Astrocyte (in vitro differentiated cells and primary cell): ENCODE measurements at regions not wholly inside any gene's neighbourhood (a gene's known extent, or its start where the extent isn't known, plus 50 kb on each side); places are given as distances from the start of the nearest gene placed in this dataset.

Source experiments
- DNase-seq: peaks from one replicate; pipeline ENCODE4 v3.0.0-alpha.2; 2010; ENCODE audit warnings: low read depth
- FAIRE-seq: peaks from 2 replicates; lab custom pipeline; 2011; peaks lifted over from hg19 to GRCh38; lab: Jason Lieb, UNC
- H2AFZ ChIP-seq: 2 replicates; pipeline ENCODE4 v1.6.0; 2012; ENCODE audit warnings: low read depth, low read length, inconsistent platforms
- H3K27ac ChIP-seq: 2 replicates; pipeline ENCODE4 v1.5.1; 2011; ENCODE audit warnings: low read depth, low read length, inconsistent platforms
- H3K27me3 ChIP-seq: 2 replicates; pipeline ENCODE4 v1.6.0; 2011; ENCODE audit warnings: low read length, inconsistent platforms; ENCODE audit not compliant: insufficient read depth
- H3K36me3 ChIP-seq: 2 replicates; pipeline ENCODE4 v1.5.1; 2011; ENCODE audit warnings: low read length, inconsistent platforms; ENCODE audit not compliant: insufficient read depth
- H3K4me1 ChIP-seq: 2 replicates; pipeline ENCODE4 v1.5.1; 2011; ENCODE audit warnings: low read length, inconsistent platforms; ENCODE audit not compliant: insufficient read depth
- H3K4me2 ChIP-seq: 2 replicates; pipeline ENCODE4 v1.6.0; 2012; ENCODE audit warnings: low read length, inconsistent platforms
- H3K4me3 ChIP-seq: 2 replicates; pipeline ENCODE4 v1.5.1; 2011; ENCODE audit warnings: low read depth, mild to moderate bottlenecking, low read length, inconsistent platforms; ENCODE audit not compliant: insufficient read depth
- H3K79me2 ChIP-seq: 2 replicates; pipeline ENCODE4 v1.6.0; 2012; ENCODE audit warnings: mild to moderate bottlenecking, low read length, inconsistent platforms; ENCODE audit not compliant: insufficient read depth
- H3K9ac ChIP-seq: 2 replicates; pipeline ENCODE4 v1.6.0; 2012; ENCODE audit warnings: mild to moderate bottlenecking, low read length, inconsistent platforms
- H3K9me3 ChIP-seq: 2 replicates; pipeline ENCODE4 v1.5.1; 2012; ENCODE audit warnings: low read depth, mild to moderate bottlenecking, low read length, inconsistent platforms; ENCODE audit not compliant: insufficient read depth
- H4K20me1 ChIP-seq: 2 replicates; pipeline ENCODE4 v1.6.0; 2012; ENCODE audit warnings: low read length, inconsistent platforms; ENCODE audit not compliant: insufficient read depth
- H3K27ac Mint-ChIP-seq: one replicate; pipeline ENCODE4 v1.8.0; 2021; ENCODE audit warnings: mild to moderate bottlenecking, mixed read lengths; ENCODE audit not compliant: unreplicated experiment
- H3K27me3 Mint-ChIP-seq: one replicate; pipeline ENCODE4 v1.8.0; 2021; ENCODE audit warnings: low read depth, mixed read lengths; ENCODE audit not compliant: unreplicated experiment
- H3K36me3 Mint-ChIP-seq: one replicate; pipeline ENCODE4 v1.8.0; 2021; ENCODE audit warnings: low read depth, mixed read lengths; ENCODE audit not compliant: unreplicated experiment
- H3K4me1 Mint-ChIP-seq: one replicate; pipeline ENCODE4 v1.8.0; 2021; ENCODE audit warnings: low read depth, mixed read lengths; ENCODE audit not compliant: unreplicated experiment
- H3K4me3 Mint-ChIP-seq: one replicate; pipeline ENCODE4 v1.8.0; 2021; ENCODE audit warnings: mild to moderate bottlenecking, moderate library complexity, mixed read lengths; ENCODE audit not compliant: unreplicated experiment
- H3K9me3 Mint-ChIP-seq: one replicate; pipeline ENCODE4 v1.8.0; 2021; ENCODE audit warnings: mild to moderate bottlenecking, mixed read lengths; ENCODE audit not compliant: unreplicated experiment
- EZH2 ChIP-seq: IDR thresholded peaks from 2 replicates; pipeline ENCODE4 v1.6.1; 2012; ENCODE audit warnings: mild to moderate bottlenecking, low read length, inconsistent platforms; ENCODE audit not compliant: insufficient read depth
- TF ChIP-seq, protein P1 (sequence below): IDR thresholded peaks from 2 replicates; pipeline ENCODE4 v1.5.1; 2011; ENCODE audit warnings: low read depth, mild to moderate bottlenecking, inconsistent platforms, low read length, moderate library complexity; ENCODE audit not compliant: insufficient read depth

DNA sequence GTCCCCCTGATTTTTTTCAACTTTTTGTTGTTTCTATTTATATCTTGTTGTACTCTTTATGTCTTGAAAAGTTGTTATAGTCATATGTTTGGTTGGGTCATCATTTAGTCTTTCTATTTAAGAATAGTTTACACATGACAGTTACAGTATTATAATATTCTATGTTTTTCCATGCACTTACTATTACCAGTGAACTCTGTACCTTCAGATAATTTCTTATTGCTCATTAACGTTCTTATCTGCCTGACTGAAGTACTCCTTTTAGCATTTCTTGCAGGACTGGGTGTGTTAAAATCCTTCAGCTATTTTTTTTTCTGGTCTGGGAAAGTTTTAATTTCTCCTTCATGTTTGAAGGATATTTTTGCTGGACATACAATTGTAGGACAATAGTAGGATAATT, 157.7 kb upstream of the DIPK2B start:
- no peak overlapping the region for H2AFZ ChIP-seq
- no peaks in the 10 kb centered on the region for H3K4me1 ChIP-seq
- Mint-ChIP-seq H3K4me3 (no peak overlapping the region), H3K36me3 (no peaks in the 10 kb centered on the region), H3K4me1 (no peaks in the 10 kb centered on the region), H3K27me3 (no peaks in the 10 kb centered on the region), H3K9me3 (peaks cover 1% of the 10 kb centered on the region), H3K27ac (no peak overlapping the region)
- H3K4me2 ChIP-seq, result no peak overlapping the region
- TF ChIP-seq, protein P1, sequence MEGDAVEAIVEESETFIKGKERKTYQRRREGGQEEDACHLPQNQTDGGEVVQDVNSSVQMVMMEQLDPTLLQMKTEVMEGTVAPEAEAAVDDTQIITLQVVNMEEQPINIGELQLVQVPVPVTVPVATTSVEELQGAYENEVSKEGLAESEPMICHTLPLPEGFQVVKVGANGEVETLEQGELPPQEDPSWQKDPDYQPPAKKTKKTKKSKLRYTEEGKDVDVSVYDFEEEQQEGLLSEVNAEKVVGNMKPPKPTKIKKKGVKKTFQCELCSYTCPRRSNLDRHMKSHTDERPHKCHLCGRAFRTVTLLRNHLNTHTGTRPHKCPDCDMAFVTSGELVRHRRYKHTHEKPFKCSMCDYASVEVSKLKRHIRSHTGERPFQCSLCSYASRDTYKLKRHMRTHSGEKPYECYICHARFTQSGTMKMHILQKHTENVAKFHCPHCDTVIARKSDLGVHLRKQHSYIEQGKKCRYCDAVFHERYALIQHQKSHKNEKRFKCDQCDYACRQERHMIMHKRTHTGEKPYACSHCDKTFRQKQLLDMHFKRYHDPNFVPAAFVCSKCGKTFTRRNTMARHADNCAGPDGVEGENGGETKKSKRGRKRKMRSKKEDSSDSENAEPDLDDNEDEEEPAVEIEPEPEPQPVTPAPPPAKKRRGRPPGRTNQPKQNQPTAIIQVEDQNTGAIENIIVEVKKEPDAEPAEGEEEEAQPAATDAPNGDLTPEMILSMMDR, result no peak
- TF ChIP-seq EZH2, result no peak
- no peak for FAIRE-seq
- no peak for DNase-seq
- no peaks in the 10 kb centered on the region for H3K27me3 ChIP-seq
- H3K4me3 ChIP-seq, result no peak overlapping the region
- H3K9me3 ChIP-seq, result no peaks in the 10 kb centered on the region
- H3K79me2 ChIP-seq, result no peaks in the 10 kb centered on the region
- H4K20me1 ChIP-seq, result no peaks in the 10 kb centered on the region
- no peak overlapping the region for H3K27ac ChIP-seq
- no peak overlapping the region for H3K9ac ChIP-seq
- no peaks in the 10 kb centered on the region for H3K36me3 ChIP-seq

DNA sequence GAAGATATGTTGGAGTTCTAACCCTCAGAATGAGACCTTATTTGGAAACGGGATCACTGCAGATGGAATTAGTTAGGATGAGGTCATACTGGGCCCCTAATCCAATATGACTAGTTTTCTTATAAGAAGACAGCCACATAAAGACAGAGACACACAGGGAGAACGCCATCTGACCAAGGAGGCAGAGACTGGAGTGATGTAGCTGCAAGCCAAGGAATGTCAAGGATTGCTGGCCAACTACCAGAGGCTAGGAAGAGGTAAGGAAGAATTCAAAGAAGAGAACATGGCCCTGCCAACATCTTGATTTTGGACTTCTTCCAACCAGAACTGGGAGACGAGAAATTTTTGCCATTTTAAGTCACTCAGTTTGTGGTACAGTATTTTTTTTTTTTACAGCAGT, 152.8 kb upstream of the DIPK2B start:
- Mint-ChIP-seq H3K4me3 (no peak overlapping the region), H3K9me3 (peaks cover 4% of the 10 kb centered on the region), H3K27ac (no peak overlapping the region), H3K4me1 (peaks cover 4% of the 10 kb centered on the region), H3K27me3 (no peaks in the 10 kb centered on the region), H3K36me3 (peaks cover 2% of the 10 kb centered on the region)
- H3K9me3 ChIP-seq, result no peaks in the 10 kb centered on the region
- H3K4me2 ChIP-seq, result no peak overlapping the region
- H2AFZ ChIP-seq, result no peak overlapping the region
- H3K27ac ChIP-seq, result no peak overlapping the region
- TF ChIP-seq EZH2, result no peak
- TF ChIP-seq, protein P1, result no peak
- peaks cover 5% of the 10 kb centered on the region for H3K4me1 ChIP-seq
- peak; percentile 66 for DNase-seq
- no peaks in the 10 kb centered on the region for H3K36me3 ChIP-seq
- no peaks in the 10 kb centered on the region for H3K27me3 ChIP-seq
- no peaks in the 10 kb centered on the region for H4K20me1 ChIP-seq
- no peak overlapping the region for H3K4me3 ChIP-seq
- peak; percentile 72 for FAIRE-seq
- H3K79me2 ChIP-seq, result no peaks in the 10 kb centered on the region
- no peak overlapping the region for H3K9ac ChIP-seq

DNA sequence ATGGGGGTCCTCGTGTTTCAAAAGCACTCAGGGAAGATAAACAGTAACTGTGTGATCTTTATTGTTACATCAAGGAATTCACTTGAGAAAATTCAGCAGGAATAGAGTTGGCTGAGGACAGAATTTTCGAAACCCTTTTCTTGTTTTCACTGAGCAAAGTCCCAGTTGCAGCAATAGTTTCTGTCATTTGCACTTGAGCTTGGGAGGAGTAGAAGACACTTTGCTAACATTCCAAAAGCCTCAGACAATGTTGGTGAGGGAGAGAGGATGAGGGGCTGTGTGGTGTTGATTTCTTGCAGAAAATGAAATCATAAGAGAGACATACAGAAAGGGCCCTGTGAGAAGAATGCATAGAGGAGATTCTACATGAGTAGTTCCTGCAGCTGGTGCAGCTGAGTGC, 151.9 kb upstream of the DIPK2B start:
- DNase-seq (no peak), FAIRE-seq (no peak)
- Histone ChIP-seq H2AFZ (no peak overlapping the region), H3K9me3 (no peaks in the 10 kb centered on the region), H3K27me3 (no peaks in the 10 kb centered on the region), H3K9ac (no peak overlapping the region), H3K4me3 (no peak overlapping the region), H3K27ac (no peak overlapping the region), H3K4me2 (no peak overlapping the region), H3K4me1 (peaks cover 5% of the 10 kb centered on the region), H3K36me3 (no peaks in the 10 kb centered on the region), H4K20me1 (no peaks in the 10 kb centered on the region), H3K79me2 (no peaks in the 10 kb centered on the region)
- H3K27me3 Mint-ChIP-seq, result no peaks in the 10 kb centered on the region
- peaks cover 4% of the 10 kb centered on the region for H3K4me1 Mint-ChIP-seq
- H3K9me3 Mint-ChIP-seq, result peaks cover 4% of the 10 kb centered on the region
- no peak for TF ChIP-seq EZH2
- TF ChIP-seq, protein P1, result no peak
- H3K27ac Mint-ChIP-seq, result no peak overlapping the region
- H3K36me3 Mint-ChIP-seq, result peaks cover 2% of the 10 kb centered on the region
- H3K4me3 Mint-ChIP-seq, result no peak overlapping the region
